SU-DHL-6 (cell line): ENCODE measurements at regions not wholly inside any gene's neighbourhood (a gene's known extent, or its start where the extent isn't known, plus 50 kb on each side); places are given as distances from the start of the nearest gene placed in this dataset.

Source experiments
- H2AFZ ChIP-seq: fragments of 200-600 bp; sonication (generic); 2 replicates; pipeline ENCODE4 v1.6.1; 2014; ENCODE audit warnings: low read depth, mild to moderate bottlenecking, moderate library complexity, mixed read lengths, antibody characterized with exemption, low read length; ENCODE audit not compliant: severe bottlenecking
- H3F3A ChIP-seq: fragments of 200-600 bp; shearing (Covaris generic); 2 replicates; pipeline ENCODE4 v1.6.0; 2016; ENCODE audit warnings: antibody characterized with exemption, mild to moderate bottlenecking; ENCODE audit not compliant: insufficient read depth
- H3K27ac ChIP-seq: fragments of 200-600 bp; sonication (generic); 2 replicates; pipeline ENCODE4 v1.5.1; 2016; ENCODE audit warnings: low read depth, mild to moderate bottlenecking, low read length, moderate library complexity, mixed read lengths
- H3K27me3 ChIP-seq: fragments of 200-600 bp; sonication (generic), shearing (Covaris generic); 2 replicates; pipeline ENCODE4 v1.6.0; 2014; ENCODE audit warnings: mild to moderate bottlenecking, low read length
- H3K36me3 ChIP-seq: fragments of 200-600 bp; sonication (generic); 2 replicates; pipeline ENCODE4 v1.6.1; 2014; ENCODE audit warnings: mild to moderate bottlenecking, low read length, mixed read lengths
- H3K4me2 ChIP-seq: fragments of 300-600, 200-600 bp; shearing (Covaris generic), sonication (generic); 2 replicates; pipeline ENCODE4 v1.6.0; 2014; ENCODE audit warnings: low read length, low read depth, mild to moderate bottlenecking; ENCODE audit not compliant: poor library complexity, severe bottlenecking
- H3K4me3 ChIP-seq: fragments of 200-600 bp; sonication (generic); 2 replicates; pipeline ENCODE4 v1.5.1; 2014; ENCODE audit warnings: antibody characterized with exemption, low read length, mild to moderate bottlenecking, mixed read lengths; ENCODE audit not compliant: insufficient read depth, poor library complexity, severe bottlenecking
- H3K79me2 ChIP-seq: fragments of 200-600 bp; sonication (generic); 2 replicates; pipeline ENCODE4 v1.6.1; 2014; ENCODE audit warnings: mild to moderate bottlenecking, low read length, moderate library complexity; ENCODE audit not compliant: insufficient read depth
- H3K9ac ChIP-seq: fragments of 200-600 bp; sonication (generic); 2 replicates; pipeline ENCODE4 v1.7.0; 2014; ENCODE audit warnings: mild to moderate bottlenecking, low read length
- H3K9me2 ChIP-seq: fragments of 200-600 bp; sonication (generic); replicated peaks from 2 replicates; pipeline ENCODE4 v1.6.1; 2014; ENCODE audit warnings: low read length; ENCODE audit not compliant: insufficient read depth
- H3K9me3 ChIP-seq: fragments of 200-600 bp; sonication (generic); 2 replicates; pipeline ENCODE4 v1.6.1; 2014; ENCODE audit warnings: low read length, mixed read lengths; ENCODE audit not compliant: insufficient read depth
- H4K20me1 ChIP-seq: fragments of 200-600 bp; sonication (generic); 2 replicates; pipeline ENCODE4 v1.6.1; 2014; ENCODE audit warnings: low read depth, mild to moderate bottlenecking, antibody characterized with exemption, low read length, moderate library complexity, mixed read lengths
- EZH2phosphoT487 ChIP-seq: fragments of 200-600 bp; sonication (generic), shearing (Covaris generic); conservative IDR thresholded peaks from 2 replicates; pipeline ENCODE4 v1.6.1; 2018; ENCODE audit warnings: mild to moderate bottlenecking, antibody characterized with exemption, low read length, moderate library complexity, mixed read lengths
- TF ChIP-seq, protein P1 (sequence below): fragments of 200-600 bp; sonication (generic); IDR thresholded peaks from one replicate; pipeline ENCODE4 v1.5.1; 2017; ENCODE audit warnings: antibody characterized with exemption, mild to moderate bottlenecking, low read length, moderate library complexity; ENCODE audit not compliant: insufficient read depth, poor library complexity, severe bottlenecking

DNA sequence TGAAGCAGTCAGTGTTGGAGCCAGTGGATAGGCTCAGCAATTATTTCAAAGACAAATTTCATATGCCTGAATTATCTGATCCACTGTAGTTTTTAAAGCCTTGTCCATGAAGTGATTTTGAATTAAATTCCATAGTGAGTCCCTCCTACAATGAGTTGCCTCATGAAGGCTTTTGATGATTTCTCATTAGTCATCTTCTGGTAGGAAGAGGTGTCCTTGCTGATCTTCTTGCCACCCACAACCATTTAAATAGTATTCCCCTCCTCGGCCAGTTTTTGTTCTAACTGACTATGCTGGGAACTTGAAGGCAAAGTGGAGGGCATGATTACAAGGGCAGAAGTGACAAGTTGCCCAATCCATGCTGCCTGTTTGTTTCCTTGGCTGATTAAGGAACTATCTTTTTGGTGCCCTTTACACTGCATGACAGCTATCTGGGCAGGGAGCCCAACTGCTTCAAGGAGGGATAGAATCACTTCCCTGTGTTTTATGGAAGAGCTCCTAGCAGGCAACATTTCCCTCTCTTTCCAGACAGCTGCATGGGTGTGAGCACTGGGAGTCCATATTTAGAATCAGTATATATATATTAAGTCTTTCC is 617.5 kb downstream of the ZPLD1 start:
- TF ChIP-seq EZH2phosphoT487 = no peak
- TF ChIP-seq, protein P1, sequence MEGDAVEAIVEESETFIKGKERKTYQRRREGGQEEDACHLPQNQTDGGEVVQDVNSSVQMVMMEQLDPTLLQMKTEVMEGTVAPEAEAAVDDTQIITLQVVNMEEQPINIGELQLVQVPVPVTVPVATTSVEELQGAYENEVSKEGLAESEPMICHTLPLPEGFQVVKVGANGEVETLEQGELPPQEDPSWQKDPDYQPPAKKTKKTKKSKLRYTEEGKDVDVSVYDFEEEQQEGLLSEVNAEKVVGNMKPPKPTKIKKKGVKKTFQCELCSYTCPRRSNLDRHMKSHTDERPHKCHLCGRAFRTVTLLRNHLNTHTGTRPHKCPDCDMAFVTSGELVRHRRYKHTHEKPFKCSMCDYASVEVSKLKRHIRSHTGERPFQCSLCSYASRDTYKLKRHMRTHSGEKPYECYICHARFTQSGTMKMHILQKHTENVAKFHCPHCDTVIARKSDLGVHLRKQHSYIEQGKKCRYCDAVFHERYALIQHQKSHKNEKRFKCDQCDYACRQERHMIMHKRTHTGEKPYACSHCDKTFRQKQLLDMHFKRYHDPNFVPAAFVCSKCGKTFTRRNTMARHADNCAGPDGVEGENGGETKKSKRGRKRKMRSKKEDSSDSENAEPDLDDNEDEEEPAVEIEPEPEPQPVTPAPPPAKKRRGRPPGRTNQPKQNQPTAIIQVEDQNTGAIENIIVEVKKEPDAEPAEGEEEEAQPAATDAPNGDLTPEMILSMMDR = no peak
- no peaks in the 10 kb centered on the region for H3F3A ChIP-seq
- no peak overlapping the region for H3K27ac ChIP-seq
- H3K4me2 ChIP-seq = no peak overlapping the region
- H4K20me1 ChIP-seq = no peaks in the 10 kb centered on the region
- no peak overlapping the region for H3K4me3 ChIP-seq
- H3K36me3 ChIP-seq = no peaks in the 10 kb centered on the region
- no peaks in the 10 kb centered on the region for H3K9me2 ChIP-seq
- no peaks in the 10 kb centered on the region for H3K27me3 ChIP-seq
- no peak overlapping the region for H3K9ac ChIP-seq
- H3K9me3 ChIP-seq = no peaks in the 10 kb centered on the region
- H3K79me2 ChIP-seq = no peaks in the 10 kb centered on the region
- H2AFZ ChIP-seq = no peak overlapping the region

DNA sequence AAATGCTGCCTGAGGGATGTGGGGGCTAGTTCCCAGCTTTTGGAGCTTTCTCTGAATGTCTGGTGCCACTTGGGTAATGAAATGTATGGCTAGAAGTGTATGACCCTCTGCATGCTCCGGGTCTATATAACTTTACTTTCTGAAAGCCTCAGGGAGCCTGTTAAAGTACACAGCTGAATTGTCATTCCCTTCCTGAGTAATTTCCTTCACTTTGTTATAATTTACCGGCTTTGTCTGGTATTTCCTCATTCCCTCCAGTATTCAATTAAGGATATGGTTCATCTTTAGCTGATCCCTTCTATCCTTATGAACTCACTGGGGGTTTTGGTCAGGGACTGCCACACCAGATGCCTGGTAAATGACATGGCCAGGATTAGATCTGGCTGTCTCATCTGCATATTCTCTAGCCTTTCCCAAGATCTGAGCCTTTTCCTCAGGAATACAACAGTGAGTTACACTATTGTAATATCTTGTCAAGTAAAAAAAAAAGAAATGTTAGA is 620.3 kb downstream of the ZPLD1 start:
- Histone ChIP-seq H3K27ac (no peak overlapping the region), H3K79me2 (no peaks in the 10 kb centered on the region), H4K20me1 (no peaks in the 10 kb centered on the region), H2AFZ (no peak overlapping the region), H3K9ac (no peak overlapping the region), H3K4me3 (no peak overlapping the region), H3K9me3 (no peaks in the 10 kb centered on the region), H3K9me2 (no peaks in the 10 kb centered on the region), H3F3A (no peaks in the 10 kb centered on the region), H3K4me2 (no peak overlapping the region), H3K36me3 (no peaks in the 10 kb centered on the region), H3K27me3 (no peaks in the 10 kb centered on the region)
- TF ChIP-seq EZH2phosphoT487 = no peak
- TF ChIP-seq, protein P1 = no peak

DNA sequence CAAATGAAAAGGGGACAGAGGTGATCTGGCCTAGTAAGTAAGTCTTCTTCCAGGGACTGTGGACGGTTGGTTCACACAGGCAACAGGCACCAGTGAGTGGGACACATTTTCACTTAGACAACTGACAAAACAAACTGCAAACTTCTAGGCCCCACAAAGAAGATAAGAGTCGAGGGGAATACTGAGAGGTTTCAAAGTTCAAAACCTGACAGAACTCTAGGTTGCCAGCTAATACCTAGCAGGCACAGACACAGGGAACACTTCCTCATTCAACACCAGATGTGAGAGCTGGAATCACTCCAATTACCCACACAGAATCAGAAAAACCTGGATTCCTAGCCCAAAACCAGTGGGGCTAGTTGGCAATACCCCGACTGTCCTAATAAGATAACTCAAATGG is 621.7 kb downstream of the ZPLD1 start:
- Histone ChIP-seq H4K20me1 (no peaks in the 10 kb centered on the region), H3K36me3 (no peaks in the 10 kb centered on the region), H3K9ac (no peak overlapping the region), H2AFZ (no peak overlapping the region), H3K79me2 (no peaks in the 10 kb centered on the region), H3F3A (no peaks in the 10 kb centered on the region), H3K27ac (no peak overlapping the region), H3K4me2 (no peak overlapping the region), H3K4me3 (no peak overlapping the region), H3K9me2 (no peaks in the 10 kb centered on the region), H3K27me3 (no peaks in the 10 kb centered on the region), H3K9me3 (no peaks in the 10 kb centered on the region)
- TF ChIP-seq EZH2phosphoT487 = no peak
- TF ChIP-seq, protein P1 = no peak
